IMR-90 (cell line): ENCODE measurements at regions not wholly inside any gene's neighbourhood (a gene's known extent, or its start where the extent isn't known, plus 50 kb on each side); places are given as distances from the start of the nearest gene placed in this dataset.

ENCODE experiments used
- ATAC-seq: fragments of 200-7000 bp; cut with Tn5 transposase; 2 replicates; pipeline ENCODE4 v1.9.1; 2020; ENCODE audit warnings: low read depth, mild to moderate bottlenecking, moderate library complexity
- BruUV-seq: library from RNA; stranded (reverse); fragments of 400-500 nt; replicated peaks from 2 replicates; lab custom pipeline; 2021; lab: Mats Ljungman, UMichigan
- CTCF ChIA-PET: fragments of 300-600 bp; formaldehyde crosslinking; extraction: SDS; loops from one replicate; lab custom pipeline; 2021; ENCODE audit warnings: antibody characterized with exemption; lab: Yijun Ruan, JAX
- POLR2A ChIA-PET: fragments of 300-600 bp; sonication (Branson Sonifier 250); formaldehyde crosslinking; loops from one replicate; lab custom pipeline; 2022; ENCODE audit warnings: antibody characterized with exemption; ENCODE audit not compliant: unreplicated experiment; lab: Charles Lee
- DNase-seq: peaks from one replicate; pipeline ENCODE4 v3.0.0; 2013
- H2AFZ ChIP-seq: replicated peaks from 2 replicates; pipeline ENCODE3; 2013; ENCODE audit warnings: low read length, mild to moderate bottlenecking; ENCODE audit not compliant: poor library complexity
- H2AK5ac ChIP-seq: 2 replicates; pipeline ENCODE4 v1.6.1; 2013; ENCODE audit warnings: low read depth, low read length, inconsistent platforms
- H2AK9ac ChIP-seq: replicated peaks from 2 replicates; pipeline ENCODE3; 2013; ENCODE audit warnings: mild to moderate bottlenecking, low read depth, low read length, moderate library complexity; ENCODE audit not compliant: poor library complexity
- H2BK120ac ChIP-seq: 2 replicates; pipeline ENCODE4 v1.6.1; 2013; ENCODE audit warnings: low read depth, low read length, inconsistent platforms
- H2BK15ac ChIP-seq: 3 replicates; pipeline ENCODE4 v1.6.1; 2013; ENCODE audit warnings: low read depth, low read length, inconsistent platforms
- H2BK20ac ChIP-seq: 2 replicates; pipeline ENCODE4 v1.6.1; 2013; ENCODE audit warnings: low read depth, mild to moderate bottlenecking, inconsistent platforms, low read length, moderate library complexity
- H2BK5ac ChIP-seq: 2 replicates; pipeline ENCODE4 v1.6.1; 2013; ENCODE audit warnings: mild to moderate bottlenecking, low read depth, low read length, inconsistent platforms; ENCODE audit not compliant: poor library complexity, severe bottlenecking
- H3K14ac ChIP-seq: replicated peaks from 2 replicates; pipeline ENCODE4 v1.6.1; 2013; ENCODE audit warnings: low read depth, low read length, inconsistent platforms
- H3K18ac ChIP-seq: 2 replicates; pipeline ENCODE4 v1.6.1; 2013; ENCODE audit warnings: low read depth, low read length, control low read depth
- H3K23ac ChIP-seq: 2 replicates; pipeline ENCODE4 v1.6.1; 2013; ENCODE audit warnings: low read depth, low read length, inconsistent platforms
- H3K27ac ChIP-seq: 2 replicates; pipeline ENCODE4 v1.5.1; 2013; ENCODE audit warnings: mild to moderate bottlenecking, control low read depth, low read length; ENCODE audit not compliant: insufficient read depth
- H3K27me3 ChIP-seq: 2 replicates; pipeline ENCODE4 v1.6.1; 2013; ENCODE audit warnings: low read length; ENCODE audit not compliant: control insufficient read depth, insufficient read depth
- H3K36me3 ChIP-seq: 2 replicates; pipeline ENCODE4 v1.6.1; 2013; ENCODE audit warnings: low read length, mixed read lengths; ENCODE audit not compliant: control insufficient read depth, insufficient read depth
- H3K4ac ChIP-seq: 2 replicates; pipeline ENCODE4 v1.6.1; 2013; ENCODE audit warnings: low read depth, low read length, inconsistent platforms
- H3K4me1 ChIP-seq: 2 replicates; pipeline ENCODE4 v1.6.1; 2013; ENCODE audit warnings: low read length, mixed read lengths; ENCODE audit not compliant: control insufficient read depth, insufficient read depth
- H3K4me2 ChIP-seq: 2 replicates; pipeline ENCODE4 v1.6.1; 2013; ENCODE audit warnings: low read depth, mild to moderate bottlenecking, control low read depth, low read length, moderate library complexity
- H3K4me3 ChIP-seq: 2 replicates; pipeline ENCODE4 v1.5.1; 2013; ENCODE audit warnings: low read depth, mild to moderate bottlenecking, control low read depth, low read length, moderate library complexity; ENCODE audit not compliant: insufficient read depth
- H3K56ac ChIP-seq: 2 replicates; pipeline ENCODE4 v1.6.1; 2013; ENCODE audit warnings: low read length, inconsistent platforms; ENCODE audit not compliant: insufficient read depth; ENCODE audit errors: extremely low read depth
- H3K79me1 ChIP-seq, 2 experiments: 2 replicates each; pipeline ENCODE4 v1.6.1; 2013; ENCODE audit warnings: low read length in 2 of 2, inconsistent platforms in 1 of 2, low read depth in 1 of 2
- H3K9ac ChIP-seq: 2 replicates; pipeline ENCODE4 v1.6.1; 2013; ENCODE audit warnings: low read depth, low read length, control low read depth
- H3K9me1 ChIP-seq: 2 replicates; pipeline ENCODE4 v1.6.1; 2013; ENCODE audit warnings: low read length, inconsistent platforms; ENCODE audit not compliant: insufficient read depth
- H3K9me3 ChIP-seq: 2 replicates; pipeline ENCODE4 v1.6.1; 2013; ENCODE audit warnings: low read length; ENCODE audit not compliant: control insufficient read depth, insufficient read depth
- H4K20me1 ChIP-seq: 2 replicates; pipeline ENCODE4 v1.6.1; 2013; ENCODE audit warnings: low read length, inconsistent platforms; ENCODE audit not compliant: insufficient read depth
- H4K5ac ChIP-seq: 2 replicates; pipeline ENCODE4 v1.6.1; 2013; ENCODE audit warnings: mild to moderate bottlenecking, low read depth, low read length, control low read depth
- H4K8ac ChIP-seq, 2 experiments: 2 replicates each; pipeline ENCODE4 v1.6.1; 2013; ENCODE audit warnings: low read depth in 2 of 2, low read length in 2 of 2, control low read depth in 1 of 2, inconsistent platforms in 1 of 2
- H4K91ac ChIP-seq: 2 replicates; pipeline ENCODE4 v1.6.1; 2013; ENCODE audit warnings: low read depth, low read length, inconsistent platforms; ENCODE audit not compliant: insufficient read depth
- BHLHE40 ChIP-seq: fragments of 150-350 bp; IDR thresholded peaks from 2 replicates; pipeline ENCODE4 v1.6.1; 2016; ENCODE audit warnings: mild to moderate bottlenecking, low read depth, low read length
- CEBPB ChIP-seq: IDR thresholded peaks from 2 replicates; pipeline ENCODE4 v1.6.1; 2012; ENCODE audit warnings: low read depth, low read length, improper control_type of control experiment
- CHD1 ChIP-seq: IDR thresholded peaks from 2 replicates; pipeline ENCODE4 v1.6.1; 2012; ENCODE audit warnings: low read depth, low read length, improper control_type of control experiment
- CTCF ChIP-seq: conservative IDR thresholded peaks from 2 replicates; pipeline ENCODE4 v1.5.1; 2012; ENCODE audit warnings: mild to moderate bottlenecking, low read depth, low read length, improper control_type of control experiment
- FOS ChIP-seq: fragments of 150-350 bp; IDR thresholded peaks from 2 replicates; pipeline ENCODE4 v1.6.1; 2016; ENCODE audit warnings: low read depth, low read length
- MAFK ChIP-seq: IDR thresholded peaks from 2 replicates; pipeline ENCODE4 v1.6.1; 2012; ENCODE audit warnings: low read depth, low read length, improper control_type of control experiment
- MAZ ChIP-seq: IDR thresholded peaks from 2 replicates; pipeline ENCODE4 v1.6.1; 2012; ENCODE audit warnings: low read depth, mild to moderate bottlenecking, low read length, improper control_type of control experiment, moderate library complexity, borderline replicate concordance
- MXI1 ChIP-seq: IDR thresholded peaks from 2 replicates; pipeline ENCODE4 v1.6.1; 2012; ENCODE audit warnings: low read depth, mild to moderate bottlenecking, low read length, moderate library complexity, borderline replicate concordance
- NFE2L2 ChIP-seq: fragments of 150-350 bp; IDR thresholded peaks from 2 replicates; pipeline ENCODE4 v1.6.1; 2016; ENCODE audit warnings: low read depth, mild to moderate bottlenecking, low read length
- POLR2A ChIP-seq: IDR thresholded peaks from 2 replicates; pipeline ENCODE4 v1.6.1; 2012; ENCODE audit warnings: mild to moderate bottlenecking, low read depth, low read length
- RAD21 ChIP-seq: IDR thresholded peaks from 2 replicates; pipeline ENCODE4 v1.6.1; 2012; ENCODE audit warnings: low read length, improper control_type of control experiment
- RCOR1 ChIP-seq: IDR thresholded peaks from 2 replicates; pipeline ENCODE4 v1.6.1; 2012; ENCODE audit warnings: mild to moderate bottlenecking, low read length, improper control_type of control experiment; ENCODE audit not compliant: insufficient replicate concordance
- RFX5 ChIP-seq: IDR thresholded peaks from 2 replicates; pipeline ENCODE4 v1.8.0; 2012; ENCODE audit warnings: low read depth, mild to moderate bottlenecking, low read length, moderate library complexity
- SMC3 ChIP-seq: fragments of 150-350 bp; IDR thresholded peaks from 2 replicates; pipeline ENCODE4 v1.6.1; 2016; ENCODE audit warnings: low read depth, mild to moderate bottlenecking, antibody characterized with exemption, low read length, moderate library complexity
- USF2 ChIP-seq: fragments of 150-350 bp; IDR thresholded peaks from 2 replicates; pipeline ENCODE4 v1.6.1; 2017; ENCODE audit warnings: mild to moderate bottlenecking, antibody characterized with exemption, low read length, low read depth
- WGBS, 2 experiments: methylation state at CpG; one replicate each; pipeline versions ENCODE4 v1.1.5 to v1.1.7; 2013; ENCODE audit warnings: missing lambda C conversion rate in 2 of 2; ENCODE audit not compliant: insufficient read length in 1 of 2; ENCODE audit errors: extremely low coverage in 2 of 2; 5-methylcytosine and 5-hydroxymethylcytosine counted together
- dilution Hi-C: fragments of 300-500 bp; cut with HindIII; formaldehyde crosslinking; loops from one replicate; pipeline ENCODE4 v1.14.3; 2018; ENCODE audit warnings: low sequenced_read_pairs; ENCODE audit not compliant: unreplicated experiment
- in situ Hi-C: fragments of 300-500 bp; cut with MboI; formaldehyde crosslinking; loops from 3 replicates; pipeline ENCODE4 v1.14.3; 2019; ENCODE audit warnings: low sequenced_read_pairs, inconsistent platforms, mixed read lengths
- intact Hi-C: fragments of 100-400 bp; cut with micrococcal nuclease; formaldehyde crosslinking; loops from 2 replicates; pipeline ENCODE4 v1.10.0; 2022

DNA sequence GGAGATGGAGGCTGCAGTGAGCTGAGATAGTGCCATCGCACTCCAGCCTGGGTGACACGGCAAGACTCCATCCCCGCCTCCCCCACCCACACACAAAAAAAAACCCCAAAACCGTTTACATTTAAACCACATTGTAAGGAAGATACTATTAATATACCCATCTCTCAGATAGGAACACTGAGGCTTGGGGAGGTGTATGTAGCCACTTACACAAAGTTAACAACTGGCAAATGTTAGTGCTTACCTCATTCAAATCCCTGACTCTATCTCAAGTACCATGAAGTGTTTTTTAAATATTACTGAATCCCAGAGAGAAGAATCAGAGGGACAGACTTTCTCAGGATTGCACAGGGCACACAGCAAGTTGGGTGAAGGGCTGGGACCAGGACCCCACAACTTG, 164.5 kb downstream of the MIAT start:
- no peak overlapping the region for H4K5ac ChIP-seq
- no peaks in the 10 kb centered on the region for H3K36me3 ChIP-seq
- no peak for DNase-seq
- ChIA-PET POLR2A (no interaction called here), CTCF (no interaction called here)
- H2AK9ac ChIP-seq: no peak overlapping the region
- no peak overlapping the region for H3K23ac ChIP-seq
- no peak overlapping the region for H2BK20ac ChIP-seq
- BruUV-seq: no TSS peak
- H3K18ac ChIP-seq: no peak overlapping the region
- no peak overlapping the region for H2BK15ac ChIP-seq
- in situ Hi-C loops: no loop called here
- H4K91ac ChIP-seq: no peak overlapping the region
- no peak overlapping the region for H3K4me2 ChIP-seq
- H3K4me1 ChIP-seq: no peaks in the 10 kb centered on the region
- H3K27ac ChIP-seq: no peak overlapping the region
- peaks cover 21% of the 10 kb centered on the region for H3K27me3 ChIP-seq
- no peak overlapping the region for H2BK120ac ChIP-seq
- H4K20me1 ChIP-seq: no peaks in the 10 kb centered on the region
- H3K9ac ChIP-seq: no peak overlapping the region
- H3K4ac ChIP-seq: no peak overlapping the region
- no peak overlapping the region for H2AK5ac ChIP-seq
- dilution Hi-C loops: no loop called here
- no peak for ATAC-seq
- WGBS, 2 experiments: no CpG with 5 or more reads among the region's 4 CpGs
- H3K9me1 ChIP-seq: 0 out of 2 replicates have a peak, but pooled peaks cover 2% of the 10 kb centered on the region
- no peak overlapping the region for H3K4me3 ChIP-seq
- no peak overlapping the region for H3K56ac ChIP-seq
- H2AFZ ChIP-seq: no peak overlapping the region
- no peak overlapping the region for H4K8ac ChIP-seq
- no peak overlapping the region for H3K14ac ChIP-seq
- H3K9me3 ChIP-seq: peaks cover 14% of the 10 kb centered on the region
- H2BK5ac ChIP-seq: no peak overlapping the region
- intact Hi-C loops: no loop called here
- no peaks in the 10 kb centered on the region for H3K79me1 ChIP-seq
- no peak for TF ChIP-seq CHD1
- TF ChIP-seq MAZ: no peak
- no peak for TF ChIP-seq FOS
- TF ChIP-seq POLR2A: no peak
- no peak for TF ChIP-seq SMC3
- no peak for TF ChIP-seq CEBPB
- no peak for TF ChIP-seq MXI1
- TF ChIP-seq BHLHE40: no peak
- TF ChIP-seq RFX5: no peak
- TF ChIP-seq RCOR1: no peak
- no peak for TF ChIP-seq RAD21
- TF ChIP-seq MAFK: no peak
- no peak for TF ChIP-seq NFE2L2
- no peak for TF ChIP-seq CTCF
- TF ChIP-seq USF2: no peak
